IMR-90 (cell line): ENCODE measurements at regions not wholly inside any gene's neighbourhood (a gene's known extent, or its start where the extent isn't known, plus 50 kb on each side); places are given as distances from the start of the nearest gene placed in this dataset.

Experiments used
- CEBPB ChIP-seq: IDR thresholded peaks from 2 replicates; pipeline ENCODE4 v1.6.1; 2012; ENCODE audit warnings: low read depth, low read length, improper control_type of control experiment
- ELK1 ChIP-seq: fragments of 150-350 bp; IDR thresholded peaks from 2 replicates; pipeline ENCODE4 v1.6.1; 2016; ENCODE audit warnings: low read depth, mild to moderate bottlenecking, low read length, moderate library complexity, borderline replicate concordance
- FOS ChIP-seq: fragments of 150-350 bp; IDR thresholded peaks from 2 replicates; pipeline ENCODE4 v1.6.1; 2016; ENCODE audit warnings: low read depth, low read length
- MAFK ChIP-seq: IDR thresholded peaks from 2 replicates; pipeline ENCODE4 v1.6.1; 2012; ENCODE audit warnings: low read depth, low read length, improper control_type of control experiment
- RAD21 ChIP-seq: IDR thresholded peaks from 2 replicates; pipeline ENCODE4 v1.6.1; 2012; ENCODE audit warnings: low read length, improper control_type of control experiment
- USF2 ChIP-seq: fragments of 150-350 bp; IDR thresholded peaks from 2 replicates; pipeline ENCODE4 v1.6.1; 2017; ENCODE audit warnings: mild to moderate bottlenecking, antibody characterized with exemption, low read length, low read depth
- TF ChIP-seq, protein P1 (sequence below): conservative IDR thresholded peaks from 2 replicates; pipeline ENCODE4 v1.5.1; 2012; ENCODE audit warnings: mild to moderate bottlenecking, low read depth, low read length, improper control_type of control experiment

GRCh38 chr5:50990296-50990924 lies 324.0 kb downstream of the PARP8 start:
- TF ChIP-seq MAFK (no peak), ELK1 (no peak), USF2 (no peak), RAD21 (no peak), CEBPB (no peak), FOS (no peak)
- TF ChIP-seq, protein P1, sequence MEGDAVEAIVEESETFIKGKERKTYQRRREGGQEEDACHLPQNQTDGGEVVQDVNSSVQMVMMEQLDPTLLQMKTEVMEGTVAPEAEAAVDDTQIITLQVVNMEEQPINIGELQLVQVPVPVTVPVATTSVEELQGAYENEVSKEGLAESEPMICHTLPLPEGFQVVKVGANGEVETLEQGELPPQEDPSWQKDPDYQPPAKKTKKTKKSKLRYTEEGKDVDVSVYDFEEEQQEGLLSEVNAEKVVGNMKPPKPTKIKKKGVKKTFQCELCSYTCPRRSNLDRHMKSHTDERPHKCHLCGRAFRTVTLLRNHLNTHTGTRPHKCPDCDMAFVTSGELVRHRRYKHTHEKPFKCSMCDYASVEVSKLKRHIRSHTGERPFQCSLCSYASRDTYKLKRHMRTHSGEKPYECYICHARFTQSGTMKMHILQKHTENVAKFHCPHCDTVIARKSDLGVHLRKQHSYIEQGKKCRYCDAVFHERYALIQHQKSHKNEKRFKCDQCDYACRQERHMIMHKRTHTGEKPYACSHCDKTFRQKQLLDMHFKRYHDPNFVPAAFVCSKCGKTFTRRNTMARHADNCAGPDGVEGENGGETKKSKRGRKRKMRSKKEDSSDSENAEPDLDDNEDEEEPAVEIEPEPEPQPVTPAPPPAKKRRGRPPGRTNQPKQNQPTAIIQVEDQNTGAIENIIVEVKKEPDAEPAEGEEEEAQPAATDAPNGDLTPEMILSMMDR: no peak
